HG02943 (cell line): ENCODE measurements at regions not wholly inside any gene's neighbourhood (a gene's known extent, or its start where the extent isn't known, plus 50 kb on each side); places are given as distances from the start of the nearest gene placed in this dataset.

Experiments used
- ATAC-seq: cut with Tn5 transposase; IDR thresholded peaks from one replicate; pipeline ENCODE4 v1.9.1; 2021; ENCODE audit warnings: mild to moderate bottlenecking, low read depth, moderate library complexity; ENCODE audit not compliant: unreplicated experiment

GRCh38 chr2:122515731-122516290 lies 760.4 kb downstream of the TSN start:
- no peak for ATAC-seq

- ATAC-seq, result no peak
Measured at GRCh38 chr2:122516775-122517174, 761.3 kb downstream of the TSN start.

- no peak for ATAC-seq
Measured at GRCh38 chr2:122519366-122519765, 763.9 kb downstream of the TSN start.

- ATAC-seq, result no peak
Measured at GRCh38 chr2:122519821-122520611, 764.6 kb downstream of the TSN start.

GRCh38 chr2:122523143-122523542 lies 767.7 kb downstream of the TSN start:
- no peak for ATAC-seq

GRCh38 chr2:122523981-122524380 lies 768.5 kb downstream of the TSN start:
- no peak for ATAC-seq

GRCh38 chr2:122525336-122525735 lies 769.9 kb downstream of the TSN start:
- ATAC-seq, result no peak

GRCh38 chr2:122528061-122528460 lies 772.6 kb downstream of the TSN start:
- no peak for ATAC-seq

- ATAC-seq, result no peak
Measured at GRCh38 chr2:122528958-122529705, 773.7 kb downstream of the TSN start.

- ATAC-seq, result no peak
Measured at GRCh38 chr2:122530814-122531213, 775.4 kb downstream of the TSN start.

GRCh38 chr2:122531290-122532071 lies 776.0 kb downstream of the TSN start:
- ATAC-seq, result no peak

GRCh38 chr2:122532072-122532344 lies 776.6 kb downstream of the TSN start:
- no peak for ATAC-seq

- no peak for ATAC-seq
Measured at GRCh38 chr2:122532481-122532880, 777.0 kb downstream of the TSN start.

GRCh38 chr2:122535960-122536505 lies 780.6 kb downstream of the TSN start:
- no peak for ATAC-seq

- no peak for ATAC-seq
Measured at GRCh38 chr2:122539311-122539710, 783.9 kb downstream of the TSN start.

- ATAC-seq, result no peak
Measured at GRCh38 chr2:122539920-122540319, 784.5 kb downstream of the TSN start.

GRCh38 chr2:122542236-122542635 lies 786.8 kb downstream of the TSN start:
- no peak for ATAC-seq

- ATAC-seq, result no peak
Measured at GRCh38 chr2:122542646-122543045, 787.2 kb downstream of the TSN start.

GRCh38 chr2:122543815-122544214 lies 788.4 kb downstream of the TSN start:
- no peak for ATAC-seq

- ATAC-seq, result no peak
Measured at GRCh38 chr2:122545821-122546220, 790.4 kb downstream of the TSN start.

GRCh38 chr2:122562775-122563174 lies 807.3 kb downstream of the TSN start:
- no peak for ATAC-seq
